ENCODE measurements at regions not wholly inside any gene's neighbourhood (a gene's known extent, or its start where the extent isn't known, plus 50 kb on each side); places are given as distances from the start of the nearest gene placed in this dataset.

DNA sequence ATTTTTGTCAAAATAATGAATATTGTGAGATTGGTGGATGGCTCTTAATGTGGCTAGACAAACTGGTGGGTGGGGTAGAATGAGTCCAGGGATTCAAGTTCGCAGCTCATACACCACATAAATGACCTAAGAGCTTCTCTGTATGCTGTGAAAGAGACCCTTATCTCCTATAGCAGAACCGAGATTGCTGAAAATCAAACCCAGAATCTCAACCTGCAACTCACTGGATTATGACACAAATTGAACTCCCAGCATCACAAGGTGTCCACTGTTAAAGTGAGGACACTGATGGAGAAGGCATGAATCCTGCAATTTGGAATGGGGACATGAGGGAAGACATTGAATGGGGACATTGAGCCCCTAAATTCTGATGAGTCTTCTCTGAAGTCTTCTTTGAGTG is 51.3 kb upstream of the CNKSR3 start:
- no peak for DNase-seq

DNA sequence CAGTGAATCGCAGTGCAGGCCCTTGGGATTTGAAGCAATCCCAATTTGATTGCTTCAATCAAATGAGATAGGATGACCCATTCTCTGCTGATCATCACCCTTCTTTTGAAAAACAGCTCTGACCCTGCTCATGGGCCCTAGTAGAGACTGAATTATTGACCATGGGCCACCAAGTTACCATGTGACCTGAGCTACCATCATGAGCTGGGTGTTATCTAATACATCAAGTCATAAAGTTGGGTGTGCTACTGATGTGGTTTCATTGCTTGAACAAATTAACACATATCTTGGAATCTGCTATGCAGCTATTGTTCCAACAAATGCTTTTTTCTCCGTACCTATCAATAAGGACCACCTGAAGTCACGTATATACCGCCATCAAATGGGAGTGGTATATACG is 54.8 kb upstream of the CNKSR3 start:
- DNase-seq, result no peak

DNA sequence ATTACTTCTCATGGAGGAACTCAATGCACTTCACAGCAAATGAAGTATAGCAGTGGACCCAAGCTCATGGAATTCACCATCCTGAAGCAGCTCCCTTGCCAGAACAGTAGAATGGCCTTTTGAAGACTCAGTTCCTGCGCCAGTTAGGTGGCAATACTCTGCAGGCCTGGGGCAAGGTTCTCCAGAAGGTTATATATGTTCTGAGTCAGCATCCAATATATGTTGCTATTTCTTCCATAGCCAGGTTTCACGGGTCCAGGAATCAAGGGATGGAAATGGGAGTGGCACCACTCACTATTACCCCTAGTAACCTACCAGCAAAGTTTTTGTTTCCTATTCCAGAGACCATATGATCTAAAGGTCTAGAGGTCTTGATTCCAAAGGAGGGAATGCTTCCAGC is 56.4 kb upstream of the CNKSR3 start:
- DNase-seq, result no peak

DNA sequence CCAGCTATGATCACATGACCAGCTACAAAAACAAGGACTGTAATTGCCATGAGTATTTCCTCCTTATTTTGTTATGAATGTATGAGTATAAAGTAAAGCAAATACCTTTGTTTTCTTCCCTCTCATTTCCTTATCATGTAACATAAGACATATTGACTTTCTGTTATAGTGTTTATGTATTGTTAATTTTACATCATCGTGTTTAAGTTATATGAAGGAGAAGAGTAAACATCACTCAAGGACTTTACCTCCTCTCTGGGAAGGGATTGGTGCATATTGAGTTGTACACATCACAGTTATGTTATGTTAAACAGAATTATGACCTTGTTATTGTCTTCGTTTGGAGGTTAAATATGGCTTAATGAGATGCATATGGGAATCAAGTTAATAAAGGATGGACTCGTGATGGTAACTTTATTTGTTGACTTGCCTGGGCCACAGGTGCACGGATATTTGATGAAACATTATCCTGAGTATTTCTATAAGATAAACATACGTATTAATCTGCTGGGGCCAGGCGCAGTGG is 57.3 kb upstream of the CNKSR3 start:
- no peak for DNase-seq

DNA sequence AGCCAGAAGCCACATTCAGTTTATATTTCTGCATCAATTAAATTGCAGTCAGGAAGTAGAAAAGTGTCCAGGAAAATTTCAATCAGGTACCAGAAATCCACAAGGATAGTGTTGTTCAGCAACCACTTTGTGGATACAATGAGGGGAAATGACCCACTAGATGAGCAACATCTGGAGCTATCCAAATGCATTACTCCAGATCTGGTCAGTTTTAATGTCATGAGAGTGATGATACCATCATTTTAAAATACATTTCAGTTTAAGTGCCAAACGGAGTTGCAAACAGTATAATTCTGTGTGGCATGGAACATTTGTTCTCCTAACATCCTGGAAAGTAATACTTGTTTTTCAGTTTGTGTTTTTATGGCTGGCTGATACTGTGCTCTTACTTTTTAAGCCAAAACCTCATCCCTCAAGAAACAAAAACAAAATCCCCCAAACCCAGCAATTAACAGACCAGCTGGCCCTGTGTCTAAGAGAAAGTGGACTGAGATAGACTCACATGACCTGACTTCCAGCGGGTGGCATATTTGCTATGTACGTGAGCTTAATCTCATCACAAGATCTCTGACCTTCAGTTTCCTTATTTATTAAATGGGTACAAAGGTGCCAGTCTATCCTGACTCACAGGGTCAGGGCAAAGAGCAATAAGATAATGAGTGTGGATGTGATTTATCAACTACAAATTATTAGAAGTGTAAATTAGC is 58.8 kb upstream of the CNKSR3 start:
- DNase-seq, result no peak

- DNase-seq, result no peak
Observed at GRCh38 chr6:154570505-154570904, 60.0 kb upstream of the CNKSR3 start.

DNA sequence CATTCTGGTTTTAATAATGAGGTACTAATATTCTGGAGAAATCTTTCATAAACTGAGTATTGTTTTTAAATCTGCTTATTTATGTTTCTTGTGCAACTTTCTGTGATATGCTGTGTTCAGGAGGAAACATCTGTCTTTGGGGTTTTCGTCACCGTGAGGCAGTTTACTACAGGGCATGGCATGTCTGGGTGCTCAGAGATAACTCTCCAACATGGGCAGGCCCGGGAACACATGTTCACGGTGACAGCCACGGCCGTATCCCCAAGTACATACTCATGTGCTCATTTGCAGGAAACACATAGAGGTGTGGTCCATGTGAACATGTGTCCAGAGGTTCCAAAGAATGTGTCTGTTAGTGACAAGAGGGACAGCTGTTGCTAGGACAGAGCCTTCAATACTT is 62.1 kb upstream of the CNKSR3 start:
- DNase-seq, result peak in 1 of 2 donors; percentile 75

DNA sequence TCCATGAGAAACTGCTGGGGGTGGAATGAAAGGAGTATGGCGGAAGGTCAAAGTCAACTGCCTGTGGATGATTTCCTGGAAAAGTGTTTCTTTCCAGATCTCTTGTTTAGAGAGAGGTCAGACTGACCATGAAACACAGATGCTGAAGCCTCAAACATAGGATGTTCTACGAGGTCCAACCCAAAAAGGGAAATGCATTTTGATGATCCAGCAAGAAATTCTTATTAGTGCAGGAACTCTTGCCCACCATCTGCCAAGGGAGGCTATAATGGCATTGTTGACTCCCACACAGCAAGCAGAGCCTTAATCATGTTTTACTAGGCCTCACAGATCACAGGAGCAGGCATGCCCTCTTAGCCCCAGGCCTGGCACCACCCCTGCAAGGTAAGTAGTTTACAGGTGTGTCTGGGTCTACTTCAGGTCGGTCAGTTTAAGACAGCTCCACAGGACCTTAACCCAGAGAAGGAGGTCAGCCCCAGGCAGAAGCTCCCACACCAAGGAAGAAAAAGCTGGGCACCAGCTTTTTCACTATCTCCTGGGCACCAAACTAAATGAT is 67.6 kb upstream of the CNKSR3 start:
- no peak for DNase-seq

DNA sequence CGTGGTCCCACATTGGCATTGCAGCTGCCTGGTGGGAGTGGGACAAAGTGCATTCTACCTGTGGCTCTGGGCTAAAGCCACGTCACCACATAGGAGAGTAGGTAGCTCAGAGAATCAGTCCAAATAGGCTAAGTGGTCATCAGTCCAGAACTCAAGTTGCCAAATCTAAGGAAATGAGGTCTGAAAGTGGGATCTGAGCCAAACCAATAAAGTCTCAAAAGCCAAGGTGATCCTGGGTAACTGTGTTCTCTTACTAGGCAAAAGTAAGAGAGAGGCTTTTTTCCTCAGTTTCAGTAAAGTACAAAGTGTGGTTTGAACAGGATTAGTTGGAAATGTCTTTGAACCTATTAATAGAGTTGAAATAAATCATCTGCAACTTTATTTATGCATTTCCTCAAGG is 68.6 kb upstream of the CNKSR3 start:
- no peak for DNase-seq

- no peak for DNase-seq
Observed at GRCh38 chr6:154579485-154579884, 69.0 kb upstream of the CNKSR3 start.

DNA sequence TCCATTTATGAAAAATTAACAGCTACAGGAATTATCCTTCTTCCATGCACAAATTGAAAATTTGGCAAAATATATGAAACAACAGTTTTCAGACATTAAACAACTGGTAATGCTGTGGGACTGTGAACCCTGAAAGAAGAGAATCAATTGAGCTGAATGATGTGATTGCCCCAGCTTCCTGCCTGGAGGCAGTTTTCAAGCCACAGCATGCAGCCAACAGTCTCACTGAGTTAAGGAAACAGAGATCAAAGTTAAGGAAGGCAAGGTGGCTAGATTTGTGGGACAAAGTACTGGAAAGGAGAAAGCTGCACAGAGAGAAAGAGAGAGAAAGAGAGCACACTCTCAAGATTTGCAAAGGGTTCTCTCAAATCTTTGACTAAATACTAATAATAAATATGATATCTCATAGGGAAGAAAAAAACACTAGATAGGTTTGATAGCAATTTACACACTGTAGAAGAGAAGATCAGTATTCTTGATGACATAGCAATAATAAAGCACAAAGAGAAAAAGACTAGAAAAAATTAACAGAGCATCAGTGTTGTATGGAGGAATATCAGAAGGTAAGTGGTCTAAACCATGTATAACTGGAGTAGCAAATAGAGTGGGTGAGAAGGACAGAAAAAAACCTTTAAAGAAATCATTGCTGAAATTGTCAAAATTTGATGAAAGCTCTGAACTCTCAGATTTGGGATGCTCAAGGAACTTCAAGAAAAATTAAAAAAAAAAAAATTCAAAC is 70.1 kb upstream of the CNKSR3 start:
- DNase-seq, result no peak

- no peak for DNase-seq
Observed at GRCh38 chr6:154582696-154583095, 72.2 kb upstream of the CNKSR3 start.

DNA sequence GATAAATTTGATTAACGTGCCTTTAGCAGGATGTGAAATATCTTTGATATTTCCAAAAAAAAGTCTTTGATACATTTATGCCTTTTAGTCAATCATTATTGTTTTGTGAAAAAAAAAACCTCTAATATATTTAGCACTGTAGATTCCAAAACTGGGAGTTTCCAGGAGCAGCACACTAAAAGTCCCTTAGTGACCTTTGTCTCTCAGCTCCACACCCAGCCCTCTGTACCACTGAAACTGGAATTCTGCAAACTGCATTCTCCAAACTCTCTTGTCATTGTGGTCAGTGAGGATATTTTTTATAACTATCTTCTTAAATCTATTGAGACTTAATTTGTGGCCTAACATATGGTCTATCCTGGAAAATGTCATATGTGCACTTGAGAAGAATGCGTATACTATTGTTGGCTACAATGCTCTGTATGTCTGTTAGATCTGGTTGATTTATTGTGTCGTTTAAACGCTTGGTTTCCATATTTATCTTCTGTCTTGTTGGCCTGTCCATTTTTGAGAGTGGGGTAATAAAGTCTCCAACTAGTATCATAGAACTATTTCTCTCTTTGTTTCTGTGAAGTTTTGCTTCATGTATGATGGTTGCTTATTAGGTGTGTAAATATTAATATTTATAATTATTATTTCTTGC is 73.2 kb upstream of the CNKSR3 start:
- DNase-seq, result no peak

DNA sequence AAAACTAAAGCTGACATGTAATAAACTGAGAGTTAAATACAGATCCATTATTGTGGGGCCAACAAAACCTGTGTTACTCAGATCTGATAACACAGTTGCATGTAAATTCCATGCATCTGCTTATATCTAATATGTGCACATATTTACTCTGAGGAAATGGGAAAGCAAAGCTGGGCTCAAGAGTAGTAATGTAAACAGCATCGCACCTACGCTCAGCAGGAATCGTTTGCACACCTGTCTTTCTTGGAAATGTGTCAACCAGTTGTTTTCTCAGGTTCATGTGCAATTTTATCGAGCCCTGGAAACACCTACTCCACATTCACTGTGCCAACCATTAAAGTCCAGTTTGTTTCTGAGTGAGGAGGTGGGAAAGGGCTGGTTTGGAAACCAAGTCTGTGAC is 80.3 kb upstream of the CNKSR3 start:
- DNase-seq, result no peak

GRCh38 chr6:154591234-154591633 is 80.7 kb upstream of the CNKSR3 start:
- no peak for DNase-seq

GRCh38 chr6:154592199-154592860 is 81.8 kb upstream of the CNKSR3 start:
- DNase-seq, result no peak

DNA sequence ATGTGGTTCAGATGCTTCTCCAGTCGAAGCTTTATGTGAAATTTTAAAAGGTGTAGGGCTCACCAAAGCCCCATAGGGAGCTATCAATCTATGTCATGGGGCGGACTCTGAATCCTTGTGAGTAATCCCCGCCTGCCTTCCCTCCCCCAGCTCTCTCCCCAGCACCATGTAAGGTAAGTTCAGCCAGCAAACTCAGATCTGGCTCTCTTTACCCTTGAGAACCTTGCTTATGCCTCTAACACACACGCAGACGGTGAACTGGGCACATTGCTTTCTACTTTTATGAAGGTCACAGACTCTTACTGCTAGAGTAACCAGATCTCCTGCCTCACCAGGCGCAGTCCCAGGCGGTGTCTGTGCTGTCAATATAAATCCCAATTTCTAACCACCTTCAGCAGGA is 82.6 kb upstream of the CNKSR3 start:
- DNase-seq, result no peak

- DNase-seq, result no peak
Observed at GRCh38 chr6:154594496-154595198, 84.2 kb upstream of the CNKSR3 start.

GRCh38 chr6:154595538-154595937 is 85.1 kb upstream of the CNKSR3 start:
- DNase-seq, result no peak

GRCh38 chr6:154596009-154596408 is 85.5 kb upstream of the CNKSR3 start:
- DNase-seq, result no peak

DNA sequence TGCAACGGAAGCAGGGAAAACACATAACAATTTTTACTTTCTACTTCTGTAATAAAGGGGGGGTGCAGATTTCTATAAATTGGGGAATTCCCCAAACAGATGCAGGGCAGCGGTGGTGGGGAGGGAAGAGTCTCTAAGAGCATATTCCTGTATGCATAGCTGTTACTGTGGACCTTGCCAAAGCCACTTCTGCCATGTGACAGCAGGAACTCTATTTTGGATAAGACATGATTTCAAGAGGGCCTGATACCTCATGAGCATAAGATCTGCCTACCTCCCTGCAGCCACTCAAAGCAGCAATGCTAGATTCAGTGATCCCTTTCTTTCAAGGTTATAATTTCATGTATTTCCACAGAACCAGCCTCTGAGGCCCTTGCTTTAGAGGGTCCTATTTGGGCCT is 86.2 kb upstream of the CNKSR3 start:
- no peak for DNase-seq

GRCh38 chr6:154598399-154598798 is 87.9 kb upstream of the CNKSR3 start:
- no peak for DNase-seq

Data from bone marrow (tissue), 2 donors.